ENCODE measurements at regions not wholly inside any gene's neighbourhood (a gene's known extent, or its start where the extent isn't known, plus 50 kb on each side); places are given as distances from the start of the nearest gene placed in this dataset.
"Not testable (repeated sequence)": the region's sequence is repeated elsewhere in the genome, so short reads cannot be mapped to it uniquely, and the experiment has no call there.

DNA sequence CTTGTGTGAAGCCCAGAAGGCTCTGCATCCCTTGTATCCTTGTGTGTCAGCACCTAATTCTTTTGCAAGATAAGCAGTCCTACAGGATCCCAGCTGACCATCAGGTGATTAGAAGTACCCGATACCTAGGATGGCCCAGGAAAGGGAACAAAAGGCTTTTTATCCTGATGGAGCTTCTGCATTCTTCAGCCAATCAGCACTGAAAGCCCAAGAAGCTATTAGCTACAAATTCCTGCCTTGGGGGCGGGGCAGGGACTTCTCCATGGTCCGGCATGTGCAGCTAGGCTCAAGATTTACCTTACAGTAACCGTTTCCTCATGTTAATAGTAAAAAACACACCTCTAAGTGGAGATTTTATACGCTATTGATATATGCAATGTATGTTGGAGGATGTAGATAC lies 264.6 kb upstream of the THUMPD2 start:
- no peak for DNase-seq (ENCODE audit: extremely low spot score, insufficient read length, low read depth)
- no peak for FAIRE-seq

DNA sequence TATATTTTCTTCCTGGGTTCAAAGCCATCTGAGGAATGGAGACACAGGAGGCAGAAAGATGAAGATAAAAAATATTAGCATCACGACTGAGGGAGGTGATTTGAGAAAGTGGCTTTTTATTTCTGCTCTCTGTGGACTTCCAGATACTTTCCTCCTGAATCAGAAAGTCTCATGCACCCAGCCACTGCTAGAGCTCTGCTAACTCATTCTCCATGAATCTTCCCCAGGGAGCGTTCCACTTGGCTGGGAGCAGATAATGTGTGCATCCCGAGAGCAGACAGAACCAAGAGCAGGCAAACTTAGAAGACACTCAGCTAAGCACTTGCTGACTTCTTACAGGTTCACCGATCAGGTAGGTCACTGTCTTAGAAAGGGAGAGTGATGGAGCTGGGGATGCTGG lies 264.1 kb upstream of the THUMPD2 start:
- DNase-seq (ENCODE audit: extremely low spot score, insufficient read length, low read depth) (no peak), FAIRE-seq (no peak)

GRCh38 chr2:40041422-40042382 lies 262.6 kb upstream of the THUMPD2 start:
- DNase-seq (ENCODE audit: extremely low spot score, insufficient read length, low read depth) (no peak), FAIRE-seq (no peak)

DNA sequence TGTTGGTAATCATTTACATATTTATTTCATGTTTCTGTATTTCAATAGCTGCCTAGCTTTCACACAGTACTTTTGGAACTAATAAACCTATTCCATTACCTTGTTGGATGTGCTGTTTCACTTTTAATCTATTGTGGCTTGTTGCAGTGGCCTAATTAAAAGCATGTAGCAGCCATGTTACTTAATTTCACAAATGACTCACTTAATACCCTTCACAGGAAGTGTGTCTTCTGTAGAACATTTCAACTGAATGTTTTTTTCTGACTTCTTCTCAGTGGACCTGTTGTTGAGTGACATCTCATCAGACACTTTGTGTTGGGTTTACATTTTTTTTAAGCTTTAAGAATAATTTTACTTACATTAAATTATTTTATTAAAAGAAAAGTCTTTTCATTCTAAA lies 260.5 kb upstream of the THUMPD2 start:
- FAIRE-seq (no peak), DNase-seq (ENCODE audit: extremely low spot score, insufficient read length, low read depth) (no peak)

DNA sequence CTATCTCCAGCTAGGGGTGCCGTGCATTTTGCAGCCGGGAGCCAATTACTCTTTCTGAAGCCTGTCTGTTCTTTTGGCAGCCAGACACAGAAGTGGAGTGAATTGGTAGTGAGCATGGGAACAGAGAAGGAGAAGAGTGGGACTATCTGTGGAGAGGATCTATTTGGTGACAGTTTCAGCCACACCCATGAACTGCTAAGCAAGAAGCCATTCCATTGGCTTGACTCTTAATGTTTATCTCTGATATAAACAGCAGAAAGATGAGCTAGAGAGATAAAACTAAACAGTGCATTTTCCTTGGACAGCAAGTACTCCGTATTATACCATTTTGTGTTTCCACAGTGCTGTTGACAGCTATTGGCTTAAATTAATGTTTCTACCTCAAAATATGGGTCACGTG lies 259.6 kb upstream of the THUMPD2 start:
- FAIRE-seq (no peak), DNase-seq (ENCODE audit: extremely low spot score, insufficient read length, low read depth) (no peak)

DNA sequence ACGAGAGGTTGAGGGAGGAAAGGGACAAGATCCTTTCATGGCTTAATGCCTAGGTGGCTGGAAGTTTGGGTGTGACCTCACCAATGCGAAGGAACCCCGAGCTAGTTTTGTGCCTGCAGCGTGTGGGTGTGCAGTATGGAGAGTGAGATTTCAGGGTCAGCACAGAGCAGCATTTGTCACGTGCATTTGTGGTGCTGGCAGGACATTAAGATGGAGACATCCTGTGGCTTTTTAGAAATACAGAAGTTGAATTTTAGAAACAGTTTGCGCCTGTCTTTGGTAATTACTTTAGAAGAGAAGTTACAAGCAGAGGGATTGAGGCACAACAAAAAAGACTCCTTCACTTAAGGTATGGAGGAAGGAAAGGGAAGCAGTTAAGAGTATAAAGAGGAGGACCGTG lies 258.2 kb upstream of the THUMPD2 start:
- DNase-seq (ENCODE audit: extremely low spot score, insufficient read length, low read depth) = no peak
- no peak for FAIRE-seq

GRCh38 chr2:40036241-40036640 lies 257.2 kb upstream of the THUMPD2 start:
- DNase-seq (ENCODE audit: extremely low spot score, insufficient read length, low read depth) (no peak), FAIRE-seq (no peak)

DNA sequence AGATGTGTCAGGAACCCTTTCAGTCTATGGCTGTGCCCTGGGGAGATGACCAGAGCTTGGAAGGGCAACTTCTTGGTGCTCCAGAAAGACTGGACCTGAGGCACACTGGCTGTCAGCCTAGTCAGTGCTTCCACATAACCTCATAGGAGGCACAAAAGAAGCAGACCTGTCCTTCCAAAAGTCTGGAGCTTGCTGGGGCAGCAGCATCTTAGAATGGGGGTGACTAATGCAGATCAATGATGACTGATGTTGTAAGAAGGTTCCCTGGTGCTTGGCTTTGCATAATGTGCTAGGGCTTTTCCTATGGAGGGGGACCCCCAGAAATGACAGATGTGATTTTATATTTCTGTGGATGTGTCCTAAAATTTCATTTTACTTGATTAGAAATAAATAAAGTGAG lies 255.7 kb upstream of the THUMPD2 start:
- FAIRE-seq (no peak), DNase-seq (ENCODE audit: extremely low spot score, insufficient read length, low read depth) (no peak)

DNA sequence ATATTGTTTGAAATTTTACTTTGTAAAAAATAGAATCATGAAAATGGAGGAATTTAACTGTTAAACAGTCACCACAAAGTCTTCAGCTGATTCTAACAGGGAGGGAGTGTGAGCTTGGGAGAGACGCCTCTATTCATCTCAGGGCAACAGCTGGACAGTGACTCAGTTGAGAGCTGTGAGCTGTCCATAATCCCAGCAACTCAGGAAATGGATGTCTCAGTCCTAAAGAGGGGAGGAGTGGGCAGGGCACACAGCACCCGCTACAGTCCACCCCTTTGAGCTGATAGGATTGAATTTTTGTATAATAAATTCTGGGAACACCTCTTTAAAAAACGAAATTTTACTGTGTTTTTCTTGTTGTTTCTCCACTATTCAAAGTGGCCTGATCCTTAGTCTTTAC lies 255.1 kb upstream of the THUMPD2 start:
- no peak for DNase-seq (ENCODE audit: extremely low spot score, insufficient read length, low read depth)
- no peak for FAIRE-seq

DNA sequence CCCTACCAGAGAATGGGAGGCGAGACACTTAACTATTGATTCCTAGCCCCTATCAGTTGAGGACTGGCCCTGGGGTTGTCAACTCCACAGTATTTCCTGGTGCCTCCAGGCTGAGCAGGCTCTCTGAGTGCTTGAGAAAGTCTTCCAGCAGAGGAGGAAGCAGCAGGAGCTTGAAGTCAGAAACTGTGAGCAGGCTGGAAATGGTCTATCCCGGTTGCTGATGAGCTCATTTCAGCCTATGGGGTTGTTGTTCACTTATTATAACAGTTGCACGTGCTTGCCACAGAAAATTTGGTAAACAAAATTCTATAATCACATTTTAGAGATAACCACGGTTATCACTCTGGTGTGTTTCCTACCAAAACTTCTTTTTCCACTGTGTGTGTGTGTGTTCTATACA lies 254.7 kb upstream of the THUMPD2 start:
- FAIRE-seq (no peak), DNase-seq (ENCODE audit: extremely low spot score, insufficient read length, low read depth) (no peak)

GRCh38 chr2:40032650-40033319 lies 253.7 kb upstream of the THUMPD2 start:
- DNase-seq (ENCODE audit: extremely low spot score, insufficient read length, low read depth) = no peak
- FAIRE-seq = no peak

GRCh38 chr2:40030456-40030975 lies 251.5 kb upstream of the THUMPD2 start:
- no peak for FAIRE-seq
- no peak for DNase-seq (ENCODE audit: extremely low spot score, insufficient read length, low read depth)

DNA sequence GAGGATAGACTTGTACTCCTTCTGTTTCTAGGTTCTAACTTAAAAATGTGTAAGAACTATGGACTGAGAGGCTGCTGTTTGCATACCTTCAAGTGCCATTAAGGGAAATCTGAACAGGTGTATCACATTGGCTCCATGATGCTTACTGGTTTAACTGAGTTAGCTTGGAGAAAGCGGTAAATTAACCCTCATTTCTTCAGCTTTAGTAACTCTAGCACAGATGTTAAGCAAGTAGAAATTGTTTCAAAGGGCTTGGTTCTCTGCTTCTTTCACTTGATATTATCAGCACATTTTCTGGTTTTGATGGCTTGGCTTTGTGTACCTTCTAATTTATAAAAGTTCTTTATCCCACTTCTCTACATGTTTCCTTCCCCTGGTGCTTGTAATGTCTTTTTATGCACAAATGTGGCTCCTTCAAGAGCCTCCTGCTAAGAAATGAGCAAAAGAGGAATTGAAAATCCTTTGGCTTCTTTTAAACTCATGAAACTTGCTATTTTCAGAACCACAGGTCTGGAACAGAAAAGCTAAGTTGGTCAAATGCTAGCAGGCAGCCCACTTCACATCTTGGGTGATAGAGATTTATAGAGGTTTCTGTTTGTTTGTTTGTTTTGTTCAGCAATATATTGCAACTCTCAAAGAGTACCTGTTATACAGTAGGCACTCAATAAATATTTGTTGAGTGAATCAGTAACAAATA lies 249.9 kb upstream of the THUMPD2 start:
- DNase-seq (ENCODE audit: extremely low spot score, insufficient read length, low read depth) (no peak), FAIRE-seq (no peak)

DNA sequence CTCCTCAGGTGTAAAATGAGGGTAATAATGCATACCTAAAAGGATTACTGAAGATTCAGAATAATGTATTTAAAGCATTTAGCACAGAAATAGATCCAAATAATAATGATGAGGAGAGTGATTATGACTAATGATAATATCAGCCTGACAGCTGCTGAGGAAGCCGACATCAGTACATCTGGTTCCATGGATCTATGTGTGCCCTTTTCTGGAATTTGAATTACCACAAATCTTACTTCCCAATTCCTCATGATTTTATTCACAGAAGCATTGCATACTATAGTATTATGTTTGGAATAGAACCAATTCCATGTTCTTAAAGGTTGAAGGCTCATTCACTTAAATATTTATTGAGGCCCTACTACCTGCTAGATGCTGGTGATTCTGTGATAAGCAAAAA lies 248.9 kb upstream of the THUMPD2 start:
- DNase-seq (ENCODE audit: extremely low spot score, insufficient read length, low read depth) (no peak), FAIRE-seq (no peak)

DNA sequence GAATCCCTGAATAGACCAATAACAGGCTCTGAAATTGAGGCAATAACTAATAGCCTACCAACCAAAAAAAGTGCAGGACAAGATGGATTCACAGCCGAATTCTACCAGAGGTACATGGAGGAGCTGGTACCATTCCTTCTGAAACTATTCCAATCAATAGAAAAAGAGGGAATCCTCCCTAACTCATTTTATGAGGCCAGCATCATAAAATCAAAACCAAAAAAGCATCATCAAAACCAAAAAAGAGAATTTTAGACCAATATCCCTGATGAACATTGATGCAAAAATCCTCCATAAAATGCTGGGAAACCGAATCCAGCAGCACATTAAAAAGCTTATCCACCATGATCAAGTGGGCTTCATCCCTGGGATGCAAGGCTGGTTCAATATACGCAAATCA lies 246.2 kb upstream of the THUMPD2 start:
- not testable (repeated sequence) for DNase-seq (ENCODE audit: extremely low spot score, insufficient read length, low read depth); FAIRE-seq

DNA sequence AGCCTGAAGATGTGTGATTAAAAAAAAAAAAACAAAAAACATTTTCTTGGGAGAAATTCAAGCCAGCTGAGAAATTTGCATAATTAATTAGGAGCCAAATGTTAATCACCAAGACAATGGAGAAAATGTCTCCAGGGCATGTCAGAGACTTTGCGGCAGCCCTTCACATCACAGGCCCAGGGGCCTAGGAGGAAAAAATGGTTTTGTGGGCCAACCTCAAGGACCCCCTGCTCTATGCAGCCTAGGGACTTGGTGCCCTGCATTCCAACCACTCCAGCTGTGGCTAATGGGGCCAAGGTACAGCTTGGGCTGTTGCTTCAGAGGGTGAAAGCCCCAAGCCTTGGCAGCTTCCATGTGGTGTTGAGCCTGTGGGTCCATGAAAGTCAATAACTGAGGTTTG lies 241.9 kb upstream of the THUMPD2 start:
- DNase-seq (ENCODE audit: extremely low spot score, insufficient read length, low read depth) (no peak), FAIRE-seq (no peak)

- no peak for FAIRE-seq
Measured at GRCh38 chr2:40016151-40016885, 237.3 kb upstream of the THUMPD2 start.

GRCh38 chr2:40013962-40014361 lies 234.9 kb upstream of the THUMPD2 start:
- DNase-seq (ENCODE audit: extremely low spot score, insufficient read length, low read depth); FAIRE-seq: not testable (repeated sequence)

More at GRCh38 chr2:40016151-40016885, 237.3 kb upstream of the THUMPD2 start:
- DNase-seq (ENCODE audit: extremely low spot score, insufficient read length, low read depth) = no peak

- DNase-seq (ENCODE audit: extremely low spot score, insufficient read length, low read depth) = no peak
- FAIRE-seq = no peak
Measured at GRCh38 chr2:40004336-40004735, 225.3 kb upstream of the THUMPD2 start.

DNA sequence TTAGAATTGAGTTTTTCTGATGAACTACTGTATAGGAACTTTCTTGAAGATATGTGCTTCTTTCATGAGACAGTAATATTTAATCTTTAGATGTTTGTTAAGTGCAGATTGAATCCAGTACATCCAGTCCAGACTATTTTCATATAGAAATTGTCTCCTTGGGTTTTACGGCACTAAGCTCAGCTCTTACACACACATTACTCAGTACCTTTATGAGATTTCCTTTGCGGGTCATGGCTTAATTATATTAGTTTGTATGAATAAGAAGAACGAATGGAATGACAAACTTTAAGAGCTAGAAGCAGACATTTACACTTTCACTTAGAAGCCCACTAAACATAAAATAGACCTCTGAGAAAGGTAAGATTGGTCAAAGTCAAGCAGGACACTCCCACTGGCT lies 223.3 kb upstream of the THUMPD2 start:
- FAIRE-seq = no peak
- DNase-seq (ENCODE audit: extremely low spot score, insufficient read length, low read depth) = no peak
